Right lung (tissue), 2 donors: ENCODE measurements at regions not wholly inside any gene's neighbourhood (a gene's known extent, or its start where the extent isn't known, plus 50 kb on each side); places are given as distances from the start of the nearest gene placed in this dataset.

Experiments used
- DNase-seq, 2 donors: peaks; one replicate each; pipeline ENCODE4 v3.0.0-alpha.2; 2013

GRCh38 chr3:5270666-5271371 lies 83.3 kb downstream of the EDEM1 start:
- no peak for DNase-seq

- DNase-seq, result no peak
Observed at GRCh38 chr3:5271372-5271683, 83.8 kb downstream of the EDEM1 start.

- DNase-seq, result no peak
Observed at GRCh38 chr3:5272387-5272786, 84.9 kb downstream of the EDEM1 start.

- DNase-seq, result no peak
Observed at GRCh38 chr3:5274091-5274490, 86.6 kb downstream of the EDEM1 start.

- no peak for DNase-seq
Observed at GRCh38 chr3:5275529-5275928, 88.0 kb downstream of the EDEM1 start.

- DNase-seq, result no peak
Observed at GRCh38 chr3:5276934-5277333, 89.4 kb downstream of the EDEM1 start.

GRCh38 chr3:5277612-5278236 lies 90.2 kb downstream of the EDEM1 start:
- DNase-seq, result no peak

- DNase-seq, result no peak
Observed at GRCh38 chr3:5278666-5279065, 91.2 kb downstream of the EDEM1 start.

GRCh38 chr3:5282703-5283102 lies 95.2 kb downstream of the EDEM1 start:
- no peak for DNase-seq

- DNase-seq, result no peak
Observed at GRCh38 chr3:5285439-5285838, 97.9 kb downstream of the EDEM1 start.

- DNase-seq, result no peak
Observed at GRCh38 chr3:5290915-5291314, 103.4 kb downstream of the EDEM1 start.

- no peak for DNase-seq
Observed at GRCh38 chr3:5292512-5292911, 105.0 kb downstream of the EDEM1 start.

GRCh38 chr3:5293207-5293606 lies 105.7 kb downstream of the EDEM1 start:
- DNase-seq, result no peak

- no peak for DNase-seq
Observed at GRCh38 chr3:5294356-5294755, 106.8 kb downstream of the EDEM1 start.

GRCh38 chr3:5295191-5295690 lies 107.7 kb downstream of the EDEM1 start:
- DNase-seq, result no peak

GRCh38 chr3:5296362-5296761 lies 108.9 kb downstream of the EDEM1 start:
- no peak for DNase-seq

GRCh38 chr3:5297895-5298294 lies 110.4 kb downstream of the EDEM1 start:
- DNase-seq, result no peak

- no peak for DNase-seq
Observed at GRCh38 chr3:5298453-5298852, 110.9 kb downstream of the EDEM1 start.

GRCh38 chr3:5299161-5299560 lies 111.7 kb downstream of the EDEM1 start:
- DNase-seq, result no peak

- no peak for DNase-seq
Observed at GRCh38 chr3:5300638-5301037, 113.1 kb downstream of the EDEM1 start.

- no peak for DNase-seq
Observed at GRCh38 chr3:5301651-5302297, 114.3 kb downstream of the EDEM1 start.

GRCh38 chr3:5302661-5303060 lies 115.2 kb downstream of the EDEM1 start:
- DNase-seq, result no peak

- DNase-seq, result no peak
Observed at GRCh38 chr3:5304188-5304587, 116.7 kb downstream of the EDEM1 start.
